HEK293T (cell line): ENCODE measurements at regions not wholly inside any gene's neighbourhood (a gene's known extent, or its start where the extent isn't known, plus 50 kb on each side); places are given as distances from the start of the nearest gene placed in this dataset.

Experiments used
- ARNT ChIP-seq: fragments of 450-650 bp; IDR thresholded peaks from 2 replicates; pipeline ENCODE4 v1.6.1; 2017; ENCODE audit warnings: mild to moderate bottlenecking
- BHLHE40 ChIP-seq: fragments of 450-650 bp; IDR thresholded peaks from 2 replicates; pipeline ENCODE4 v1.6.1; 2016; ENCODE audit warnings: mild to moderate bottlenecking, moderate library complexity, borderline replicate concordance
- CTBP1 ChIP-seq: fragments of 450-650 bp; IDR thresholded peaks from 2 replicates; pipeline ENCODE4 v1.6.1; 2016; ENCODE audit warnings: borderline replicate concordance
- ELF4 ChIP-seq: fragments of 450-650 bp; IDR thresholded peaks from 2 replicates; pipeline ENCODE4 v1.6.1; 2017; ENCODE audit warnings: antibody characterized with exemption
- FOXM1 ChIP-seq: fragments of 450-650 bp; IDR thresholded peaks from 2 replicates; pipeline ENCODE4 v1.6.1; 2017; ENCODE audit warnings: mild to moderate bottlenecking, borderline replicate concordance
- HDGF ChIP-seq: fragments of 450-650 bp; IDR thresholded peaks from 2 replicates; pipeline ENCODE4 v1.6.1; 2017; ENCODE audit warnings: antibody characterized with exemption, borderline replicate concordance
- SP1 ChIP-seq: fragments of 450-650 bp; IDR thresholded peaks from 2 replicates; pipeline ENCODE4 v1.6.1; 2017
- SUZ12 ChIP-seq: fragments of 450-650 bp; IDR thresholded peaks from 2 replicates; pipeline ENCODE4 v1.6.1; 2016; ENCODE audit warnings: mild to moderate bottlenecking
- TARDBP ChIP-seq: fragments of 450-650 bp; IDR thresholded peaks from 2 replicates; pipeline ENCODE4 v1.6.1; 2016
- TF ChIP-seq, protein P1 (sequence below): fragments of 450-650 bp; IDR thresholded peaks from 2 replicates; pipeline ENCODE4 v1.6.1; 2016

GRCh38 chr6:23890543-23891227, 235.3 kb upstream of the NRSN1 start:
- TF ChIP-seq BHLHE40 (no peak), SUZ12 (no peak), TARDBP (no peak), SP1 (no peak), CTBP1 (no peak), ELF4 (no peak), HDGF (no peak), FOXM1 (no peak), ARNT (no peak)
- TF ChIP-seq, protein P1, sequence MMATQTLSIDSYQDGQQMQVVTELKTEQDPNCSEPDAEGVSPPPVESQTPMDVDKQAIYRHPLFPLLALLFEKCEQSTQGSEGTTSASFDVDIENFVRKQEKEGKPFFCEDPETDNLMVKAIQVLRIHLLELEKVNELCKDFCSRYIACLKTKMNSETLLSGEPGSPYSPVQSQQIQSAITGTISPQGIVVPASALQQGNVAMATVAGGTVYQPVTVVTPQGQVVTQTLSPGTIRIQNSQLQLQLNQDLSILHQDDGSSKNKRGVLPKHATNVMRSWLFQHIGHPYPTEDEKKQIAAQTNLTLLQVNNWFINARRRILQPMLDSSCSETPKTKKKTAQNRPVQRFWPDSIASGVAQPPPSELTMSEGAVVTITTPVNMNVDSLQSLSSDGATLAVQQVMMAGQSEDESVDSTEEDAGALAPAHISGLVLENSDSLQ = no peak
